ENCODE measurements at regions not wholly inside any gene's neighbourhood (a gene's known extent, or its start where the extent isn't known, plus 50 kb on each side); places are given as distances from the start of the nearest gene placed in this dataset.

DNA sequence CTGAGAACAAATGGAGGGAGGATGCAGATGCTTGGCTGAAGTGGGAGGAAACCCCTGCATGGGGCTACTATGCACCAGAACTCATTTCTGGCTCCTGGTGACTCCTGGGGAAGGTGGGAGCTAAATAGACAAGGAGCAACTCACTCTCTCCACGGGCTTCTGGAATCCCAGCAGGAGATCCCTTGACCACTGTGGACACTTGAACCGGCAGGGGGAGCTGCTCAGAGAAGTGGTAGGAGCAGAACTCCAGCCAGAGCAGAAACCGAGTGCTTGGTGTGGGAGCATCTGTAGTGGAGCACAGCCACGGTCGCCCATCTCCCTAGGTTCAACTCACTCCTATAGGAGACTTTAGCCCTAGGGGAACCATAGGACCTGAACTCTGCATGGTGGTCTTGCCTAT, 205.6 kb upstream of the GJB5 start:
- TF ChIP-seq, protein P1, sequence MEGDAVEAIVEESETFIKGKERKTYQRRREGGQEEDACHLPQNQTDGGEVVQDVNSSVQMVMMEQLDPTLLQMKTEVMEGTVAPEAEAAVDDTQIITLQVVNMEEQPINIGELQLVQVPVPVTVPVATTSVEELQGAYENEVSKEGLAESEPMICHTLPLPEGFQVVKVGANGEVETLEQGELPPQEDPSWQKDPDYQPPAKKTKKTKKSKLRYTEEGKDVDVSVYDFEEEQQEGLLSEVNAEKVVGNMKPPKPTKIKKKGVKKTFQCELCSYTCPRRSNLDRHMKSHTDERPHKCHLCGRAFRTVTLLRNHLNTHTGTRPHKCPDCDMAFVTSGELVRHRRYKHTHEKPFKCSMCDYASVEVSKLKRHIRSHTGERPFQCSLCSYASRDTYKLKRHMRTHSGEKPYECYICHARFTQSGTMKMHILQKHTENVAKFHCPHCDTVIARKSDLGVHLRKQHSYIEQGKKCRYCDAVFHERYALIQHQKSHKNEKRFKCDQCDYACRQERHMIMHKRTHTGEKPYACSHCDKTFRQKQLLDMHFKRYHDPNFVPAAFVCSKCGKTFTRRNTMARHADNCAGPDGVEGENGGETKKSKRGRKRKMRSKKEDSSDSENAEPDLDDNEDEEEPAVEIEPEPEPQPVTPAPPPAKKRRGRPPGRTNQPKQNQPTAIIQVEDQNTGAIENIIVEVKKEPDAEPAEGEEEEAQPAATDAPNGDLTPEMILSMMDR (IDR thresholded peaks at IDR 0.05; ENCODE audit: low read length): peak; percentile 45; the same call in 1 of the 2 replicates
- TF ChIP-seq EZH2 (IDR thresholded peaks at IDR 0.05; ENCODE audit: borderline replicate concordance, low read length): no peak
